GM18909 (cell line): ENCODE measurements at regions not wholly inside any gene's neighbourhood (a gene's known extent, or its start where the extent isn't known, plus 50 kb on each side); places are given as distances from the start of the nearest gene placed in this dataset.

Experiments used
- ATAC-seq: cut with Tn5 transposase; IDR thresholded peaks from one replicate; pipeline ENCODE4 v1.9.1; 2021; ENCODE audit warnings: mild to moderate bottlenecking; ENCODE audit not compliant: unreplicated experiment, poor library complexity

DNA sequence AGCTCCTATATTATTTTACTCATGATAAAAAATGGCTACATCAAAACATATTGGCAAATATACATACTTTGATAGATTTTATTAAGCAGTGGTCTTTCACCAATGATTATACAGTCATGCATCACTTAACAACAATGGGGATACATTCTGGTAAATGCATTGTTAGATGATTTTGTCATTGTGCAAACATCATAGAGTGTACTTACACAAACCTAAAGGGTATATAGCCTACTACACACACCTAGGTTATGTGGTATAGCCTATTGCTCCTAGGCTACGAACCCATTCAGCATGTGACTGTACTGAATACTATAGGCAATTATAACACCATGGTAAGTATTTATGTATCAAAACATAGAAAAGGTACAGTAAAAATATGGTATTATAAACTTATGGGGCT lies 98.9 kb upstream of the IL6 start:
- ATAC-seq = no peak

DNA sequence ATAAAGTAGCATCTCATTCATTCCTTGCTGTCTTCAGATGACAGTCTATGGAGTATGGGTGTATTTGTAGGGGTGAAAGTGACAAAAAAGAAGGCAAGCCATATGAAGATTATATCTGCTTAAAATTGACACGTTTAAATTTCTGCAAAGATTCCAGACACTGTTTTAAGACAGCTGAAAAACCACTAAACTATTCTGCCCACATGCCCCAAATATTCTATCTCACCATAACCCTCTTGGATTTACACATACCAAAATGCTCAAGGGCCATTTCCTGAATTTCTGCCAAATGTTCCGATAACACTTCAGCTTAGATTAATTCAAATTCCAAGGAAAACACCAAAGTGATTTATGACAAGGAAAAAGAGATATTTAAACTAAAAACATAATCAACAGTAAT lies 99.9 kb upstream of the IL6 start:
- no peak for ATAC-seq

DNA sequence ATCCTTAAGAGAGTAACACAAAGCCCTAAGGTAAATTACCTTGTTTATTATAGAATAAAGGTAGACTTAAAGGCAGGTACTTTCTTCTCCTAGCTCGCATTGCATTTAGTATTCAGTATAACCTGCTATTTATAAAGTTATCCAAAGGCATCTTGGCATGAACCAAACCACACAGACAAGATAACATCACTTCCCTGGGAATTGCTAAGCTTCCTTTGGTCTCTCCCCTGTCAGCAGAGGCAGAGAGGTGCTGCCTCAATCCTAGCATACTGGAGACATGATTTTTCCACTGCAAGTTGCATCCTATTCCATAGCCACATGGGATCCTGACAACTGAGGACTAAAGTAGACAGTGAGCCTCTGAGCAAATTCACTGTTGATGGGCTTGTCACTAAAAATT lies 101.7 kb upstream of the IL6 start:
- no peak for ATAC-seq

DNA sequence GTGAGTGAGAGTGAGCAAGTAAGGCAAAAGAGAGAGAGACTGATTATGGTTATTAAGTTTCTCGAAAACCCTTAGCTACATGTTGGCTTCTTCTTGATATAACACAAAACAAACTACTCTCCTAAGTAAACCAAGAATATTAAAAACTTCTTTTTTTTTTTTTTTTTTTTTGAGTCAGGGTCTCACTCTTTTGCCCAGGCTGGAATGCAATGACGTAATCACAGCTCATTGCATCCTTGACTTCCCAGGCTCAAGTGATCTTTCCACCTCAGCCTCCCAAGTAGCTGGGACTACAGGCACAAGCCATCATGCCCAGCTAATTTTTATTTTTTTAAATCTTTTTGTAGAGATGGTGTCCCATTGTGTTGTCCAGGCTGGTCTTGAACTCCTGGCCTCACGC lies 102.2 kb upstream of the IL6 start:
- ATAC-seq = no peak

DNA sequence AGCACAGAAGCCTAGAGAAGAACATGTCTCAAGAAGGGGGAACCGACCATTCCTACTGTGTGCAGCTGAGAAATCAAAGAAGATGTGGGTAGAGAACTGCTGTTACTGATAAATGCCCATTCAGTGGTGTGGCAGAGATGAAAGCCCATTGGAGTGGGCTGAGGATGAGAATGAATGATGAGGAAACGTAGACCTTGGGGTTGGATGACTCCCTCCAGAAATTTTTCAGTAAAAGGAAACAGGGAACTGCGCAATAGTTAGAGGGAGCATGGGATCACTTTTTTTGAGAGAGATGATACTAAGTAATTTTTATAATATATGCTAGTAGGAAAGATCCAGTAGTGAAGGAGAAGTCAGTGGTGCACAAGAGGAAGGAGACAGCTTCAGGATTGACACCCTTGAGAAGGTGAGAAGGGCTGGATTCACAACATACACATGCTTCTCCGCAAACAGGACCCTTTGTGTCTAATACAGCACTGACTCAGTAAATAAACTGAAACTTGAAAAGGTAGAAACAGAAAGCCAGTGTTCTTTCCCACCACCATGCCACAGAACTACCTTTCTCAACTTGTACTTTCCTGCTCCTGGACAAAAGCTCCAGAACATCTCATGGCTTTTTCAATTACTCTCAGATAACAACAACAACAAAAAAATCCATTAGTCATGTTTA lies 104.7 kb upstream of the IL6 start:
- ATAC-seq = no peak

DNA sequence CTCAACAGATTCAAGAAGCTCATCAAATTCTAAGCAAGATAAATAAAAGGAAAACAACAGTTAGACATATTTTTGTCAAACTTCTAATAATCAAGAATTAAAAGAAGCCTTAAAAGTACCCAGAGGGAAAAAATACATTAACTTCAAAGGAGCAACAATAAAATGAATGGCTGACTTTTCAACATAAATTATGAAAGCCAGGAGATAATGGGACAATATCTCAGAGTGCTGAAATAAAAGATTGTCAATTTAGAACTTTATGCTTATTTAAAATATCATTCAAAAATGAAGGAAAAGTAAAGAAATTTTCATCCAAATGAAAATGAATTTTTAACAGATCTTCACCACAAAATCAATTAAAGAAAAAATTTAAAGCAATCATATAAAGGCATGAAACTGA lies 108.5 kb upstream of the IL6 start:
- ATAC-seq = no peak

DNA sequence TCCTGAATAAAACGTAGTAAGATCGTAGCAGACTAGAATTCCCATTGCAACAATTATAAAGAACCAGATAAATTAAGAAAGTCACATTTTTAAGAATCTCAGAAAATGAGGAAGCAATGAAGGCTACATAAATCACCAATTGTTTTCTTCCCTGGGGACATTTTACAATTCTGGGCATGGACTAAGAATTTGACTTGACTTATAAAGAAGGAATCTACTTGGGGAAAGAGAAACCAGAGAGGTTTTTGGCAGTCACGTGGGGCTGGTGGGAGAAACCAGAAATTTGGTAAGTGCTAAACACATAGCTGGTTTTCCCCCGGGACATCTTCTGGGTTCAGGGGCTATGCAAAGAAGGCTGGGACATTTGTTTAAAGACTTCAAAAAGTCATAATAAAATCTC lies 109.8 kb upstream of the IL6 start:
- no peak for ATAC-seq

DNA sequence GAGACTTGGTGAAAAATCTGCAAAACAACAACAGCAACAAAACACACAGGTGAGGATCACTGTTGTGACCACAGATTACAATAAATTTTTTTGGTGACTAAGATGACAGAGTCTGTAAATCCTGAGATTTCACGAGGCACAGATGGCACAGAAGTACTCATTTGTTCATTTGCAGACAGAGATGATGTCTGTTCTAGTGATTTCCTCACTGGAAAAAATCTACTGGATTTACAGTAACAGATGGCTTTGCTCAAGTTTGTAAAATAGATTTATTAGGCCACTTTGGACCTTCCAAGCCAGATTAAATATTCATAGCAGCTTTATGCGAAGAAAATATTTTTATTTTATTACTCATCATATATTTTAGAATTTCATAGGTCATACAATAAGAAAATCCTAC lies 113.5 kb upstream of the IL6 start:
- no peak for ATAC-seq

DNA sequence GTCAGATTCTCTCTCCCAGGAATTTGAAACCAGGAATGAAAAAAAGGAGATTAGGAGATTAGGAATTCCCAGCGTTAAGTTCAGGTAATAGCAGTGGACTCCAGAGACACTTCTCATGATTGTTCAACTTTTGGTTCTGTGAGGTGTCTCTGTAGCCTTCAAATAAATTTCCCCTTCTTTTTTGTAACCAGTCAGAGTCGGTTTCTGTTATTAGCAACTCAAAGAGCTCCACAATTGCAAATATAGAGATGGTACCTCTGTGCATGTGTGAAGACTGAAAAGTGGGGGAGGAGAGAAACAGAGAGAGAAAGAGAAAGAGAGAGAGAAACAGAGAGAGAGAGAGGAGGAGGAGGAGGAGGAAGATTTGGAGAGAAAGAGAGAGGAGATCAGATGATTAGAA lies 112.8 kb upstream of the STEAP1B start:
- ATAC-seq = no peak

DNA sequence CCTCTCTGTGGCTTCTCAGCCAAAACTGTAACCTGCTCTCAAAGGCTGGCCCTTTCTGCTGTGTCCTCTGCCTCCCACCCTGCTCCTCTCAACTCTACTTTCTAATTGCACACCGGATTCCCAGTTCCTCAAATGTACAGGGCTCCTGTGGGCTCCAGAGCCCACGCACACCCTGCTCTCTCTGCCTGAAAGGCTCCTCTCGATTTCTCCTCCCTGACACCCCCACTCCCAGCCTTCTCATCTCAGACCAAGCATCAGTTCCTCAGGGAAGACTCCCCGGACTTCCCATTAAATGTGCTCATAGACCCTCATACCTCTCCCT lies 111.7 kb upstream of the STEAP1B start:
- ATAC-seq = peak; percentile 52

DNA sequence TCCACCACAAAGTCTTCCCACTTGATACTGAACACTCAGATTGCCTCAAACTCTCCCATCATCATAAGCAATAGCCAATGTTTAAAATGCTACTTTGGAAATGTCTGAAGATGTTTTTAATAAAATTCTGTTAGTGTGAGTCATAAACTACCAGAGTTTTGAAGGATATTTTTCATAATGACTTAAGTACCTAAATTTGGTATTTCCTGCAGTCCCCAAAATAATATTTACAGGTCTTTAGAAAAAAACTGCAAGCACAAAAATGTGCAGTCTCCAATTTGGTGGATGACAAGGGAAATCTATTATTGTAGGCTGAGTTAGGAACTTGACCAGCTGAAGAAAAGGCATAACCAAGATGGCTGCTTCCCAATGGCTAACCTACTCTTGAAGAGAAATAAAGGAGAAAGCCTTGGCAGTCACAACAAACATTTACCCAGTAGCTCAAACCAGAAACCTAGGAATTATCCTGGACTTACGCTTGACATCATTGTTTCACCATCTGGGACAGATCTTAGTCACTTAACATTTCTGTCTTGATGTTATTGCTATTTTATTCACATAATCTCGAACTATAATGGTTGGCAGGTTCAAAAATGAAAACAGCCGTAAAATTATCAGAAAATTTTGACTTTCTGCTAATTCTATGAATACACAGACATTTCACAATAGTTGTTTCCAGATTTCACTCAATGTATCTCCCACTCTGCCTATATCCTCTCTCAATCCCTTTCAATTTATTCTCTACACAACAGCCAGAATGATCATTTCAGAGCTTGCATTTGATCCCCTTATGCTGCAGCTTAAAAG lies 111.2 kb upstream of the STEAP1B start:
- no peak for ATAC-seq

DNA sequence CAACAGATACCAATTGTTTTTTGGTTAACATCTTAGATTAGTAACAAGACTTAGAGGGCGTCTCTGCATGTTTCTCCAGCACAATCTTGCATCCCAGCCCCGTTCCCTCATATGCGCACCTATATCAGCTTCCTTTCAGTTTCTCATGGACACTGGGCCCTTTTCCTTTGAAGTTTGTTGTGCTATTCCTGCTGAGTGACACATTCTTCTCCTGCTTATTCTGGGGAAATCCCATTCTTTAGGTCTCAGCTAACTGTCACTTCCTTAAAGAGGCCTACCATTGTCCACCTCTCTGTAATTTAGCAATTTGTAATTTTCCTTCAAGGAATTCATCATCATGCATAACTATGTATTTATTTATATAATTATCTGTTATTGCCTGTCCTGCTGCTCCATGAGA lies 110.3 kb upstream of the STEAP1B start:
- ATAC-seq = no peak

DNA sequence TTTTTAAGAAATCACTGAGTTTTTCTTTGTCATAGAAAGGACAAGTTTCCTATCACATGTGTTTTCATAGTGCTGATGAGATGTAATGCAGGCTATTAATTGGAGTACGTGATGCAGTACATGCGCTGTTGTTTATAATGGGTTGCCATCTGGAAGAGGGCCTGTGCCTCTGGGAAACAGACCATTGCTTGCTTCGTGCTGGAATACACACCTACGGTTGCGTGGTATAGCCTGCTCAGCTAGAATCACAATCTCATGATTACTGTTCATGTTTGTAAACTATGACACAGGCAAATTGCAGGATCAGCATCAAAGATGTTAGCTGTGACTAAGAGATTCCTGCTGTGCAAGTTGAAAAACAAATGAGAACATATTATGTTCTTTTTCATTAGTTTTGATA lies 107.2 kb upstream of the STEAP1B start:
- no peak for ATAC-seq

DNA sequence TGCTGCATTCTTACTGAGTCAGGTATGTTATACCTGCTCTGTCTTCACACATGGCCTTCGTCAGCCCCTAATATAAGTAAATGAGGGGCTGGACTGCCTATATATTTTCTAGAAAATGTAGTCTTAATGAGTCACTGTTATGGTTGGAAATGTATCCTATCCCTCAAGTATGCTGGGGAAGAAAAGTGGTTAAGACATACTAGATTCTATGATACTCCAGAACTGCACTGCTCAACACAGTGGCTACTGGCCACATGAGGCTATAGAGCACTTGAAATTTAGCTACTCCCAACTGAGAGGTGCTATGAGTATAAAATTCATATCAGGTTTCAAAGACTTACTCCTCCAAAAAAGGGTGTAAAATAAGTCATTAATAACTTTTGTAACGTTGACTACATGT lies 104.3 kb upstream of the STEAP1B start:
- no peak for ATAC-seq

DNA sequence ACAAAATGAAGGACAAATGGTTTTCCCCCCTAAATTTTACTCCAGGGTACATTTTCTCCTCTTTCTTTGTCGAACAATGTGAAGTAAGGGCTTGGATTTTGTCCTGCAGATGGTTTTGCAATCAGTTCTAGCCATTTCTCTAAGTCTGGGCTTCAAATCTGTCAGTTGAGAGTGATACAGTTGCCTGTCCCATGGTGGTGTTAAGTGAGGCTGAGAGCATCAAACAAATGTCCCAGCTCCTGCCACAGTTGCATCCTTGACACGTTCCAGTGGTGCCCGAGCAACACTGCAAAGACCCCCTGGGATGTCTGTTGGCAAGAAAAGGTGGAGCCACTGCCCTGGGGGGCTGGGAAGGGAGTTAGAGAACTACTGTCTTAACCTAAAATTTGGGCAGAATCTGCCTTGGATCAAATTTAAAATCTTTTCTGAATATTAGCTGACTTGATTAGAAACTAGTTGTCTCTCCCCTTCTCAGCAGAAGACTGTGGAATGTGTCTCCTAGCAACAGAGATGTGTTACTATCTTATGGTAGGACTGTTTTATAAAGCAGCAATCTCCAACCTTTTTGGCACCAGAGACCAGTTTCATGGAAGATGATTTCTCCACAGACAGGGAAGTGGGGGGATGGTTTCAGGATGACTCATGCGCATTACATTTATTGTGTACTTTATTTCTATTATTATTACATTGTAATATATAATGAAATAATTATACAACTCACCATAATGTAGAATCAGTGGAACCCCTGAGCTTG lies 102.0 kb upstream of the STEAP1B start:
- ATAC-seq = no peak

DNA sequence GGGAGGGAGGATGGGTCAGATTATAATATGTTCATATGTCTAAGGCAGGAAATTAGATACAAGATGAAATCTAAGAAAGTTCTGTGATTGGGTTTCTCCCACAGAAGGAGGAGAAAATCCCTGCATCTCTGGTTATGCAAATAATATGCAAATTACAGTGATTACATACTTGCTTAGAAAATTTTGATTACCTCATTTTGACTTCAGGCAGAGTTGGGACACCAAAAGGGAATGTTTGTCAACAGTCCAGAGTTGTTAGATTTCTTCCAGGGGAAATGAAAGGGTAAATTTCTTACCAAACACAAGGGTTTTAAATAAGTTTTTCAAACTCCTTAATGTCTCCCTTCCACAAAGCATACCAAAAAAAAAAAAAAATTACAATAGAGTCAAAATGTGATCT lies 101.4 kb upstream of the STEAP1B start:
- no peak for ATAC-seq

DNA sequence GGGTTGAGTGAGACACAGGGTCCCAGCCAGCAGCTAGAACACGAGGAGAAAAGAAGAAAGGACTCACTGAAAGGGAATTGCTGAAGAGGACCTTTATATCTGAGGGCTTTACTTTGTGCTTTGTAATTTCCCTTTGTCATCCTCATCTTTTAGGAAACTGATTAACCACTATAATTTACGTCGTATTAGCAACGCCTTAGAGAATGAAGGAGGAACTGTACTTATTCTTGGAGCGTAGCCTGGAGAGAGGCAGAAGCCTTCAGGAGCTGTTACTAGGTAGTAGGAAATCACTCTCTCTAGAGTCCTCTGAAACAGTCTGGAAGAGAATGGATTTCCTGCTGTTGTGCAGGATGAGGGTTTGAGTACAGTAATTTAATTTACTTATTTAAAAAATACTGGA lies 101.0 kb upstream of the STEAP1B start:
- no peak for ATAC-seq

DNA sequence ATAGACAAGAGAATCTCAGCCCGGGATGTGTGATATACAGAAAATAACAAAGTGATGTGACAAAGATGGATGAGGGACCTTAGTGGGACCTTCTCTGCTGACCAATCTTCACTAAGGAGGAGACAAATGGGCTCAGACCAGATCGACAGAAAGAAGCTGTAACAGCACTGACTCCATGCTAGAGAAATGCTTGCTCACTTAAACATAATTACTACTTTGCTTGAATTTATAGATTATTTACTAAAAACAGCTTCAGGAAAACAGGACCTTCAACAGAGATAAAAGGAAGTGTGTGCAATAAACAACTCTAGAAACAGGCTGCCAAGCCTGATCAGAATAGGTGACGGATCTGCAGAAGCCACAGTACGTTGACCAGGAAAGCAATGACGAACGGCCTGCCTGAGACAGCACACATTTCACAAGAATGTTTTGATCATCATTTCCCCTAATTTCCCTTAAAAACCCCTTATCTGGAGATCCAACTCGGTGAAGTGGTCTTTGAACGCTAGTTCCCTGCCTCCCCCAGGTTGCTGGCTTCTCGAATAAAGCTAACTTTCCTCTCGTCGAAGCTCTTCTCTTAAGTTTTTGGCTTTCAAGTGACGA lies 98.4 kb upstream of the STEAP1B start:
- no peak for ATAC-seq

DNA sequence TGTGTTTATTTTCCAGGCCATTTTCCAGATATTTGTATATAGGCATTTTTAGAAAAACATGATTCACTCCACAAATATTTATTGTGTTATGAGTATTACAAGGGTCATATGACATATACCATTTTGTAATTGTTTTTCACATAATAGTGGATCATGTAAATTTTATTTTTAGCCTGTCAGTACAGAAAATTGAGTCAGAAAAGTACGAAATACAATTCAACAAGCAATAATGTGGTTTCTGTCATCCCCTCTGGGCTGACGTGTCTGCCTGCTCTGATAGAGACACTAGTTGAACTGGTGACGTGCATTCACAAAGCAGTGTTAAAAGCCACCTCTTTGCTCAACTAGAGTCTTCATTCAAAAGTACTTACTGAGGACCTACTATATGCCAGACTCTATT lies 97.9 kb upstream of the STEAP1B start:
- ATAC-seq = no peak

DNA sequence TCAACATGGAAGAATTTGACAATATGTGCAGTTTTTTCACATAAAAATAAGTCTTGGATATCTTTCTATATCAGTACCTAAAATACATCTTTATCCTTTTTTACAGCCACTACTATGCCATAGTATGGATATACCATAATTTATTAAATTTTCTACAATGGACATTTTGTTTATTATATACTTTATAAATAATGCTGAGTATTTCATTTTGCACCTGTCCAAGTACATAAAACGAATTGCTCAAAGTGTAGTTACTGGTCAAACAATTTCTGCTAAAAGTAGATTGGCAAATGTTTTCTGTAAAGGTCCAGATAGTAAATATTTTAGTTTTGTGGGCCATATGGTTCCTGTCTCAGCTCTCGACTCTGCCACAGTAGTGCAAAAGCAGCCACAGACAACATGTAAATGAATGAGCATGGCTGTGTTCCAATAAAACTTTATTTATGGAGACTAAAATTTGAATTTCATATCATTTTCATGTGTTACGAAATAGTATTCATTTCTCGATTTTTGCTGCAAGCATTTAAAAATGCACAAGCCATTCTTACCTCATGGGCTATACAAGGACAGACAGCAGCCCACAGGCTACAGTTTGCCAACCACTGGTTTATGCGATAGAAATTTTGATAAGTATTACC lies 96.9 kb upstream of the STEAP1B start:
- no peak for ATAC-seq

DNA sequence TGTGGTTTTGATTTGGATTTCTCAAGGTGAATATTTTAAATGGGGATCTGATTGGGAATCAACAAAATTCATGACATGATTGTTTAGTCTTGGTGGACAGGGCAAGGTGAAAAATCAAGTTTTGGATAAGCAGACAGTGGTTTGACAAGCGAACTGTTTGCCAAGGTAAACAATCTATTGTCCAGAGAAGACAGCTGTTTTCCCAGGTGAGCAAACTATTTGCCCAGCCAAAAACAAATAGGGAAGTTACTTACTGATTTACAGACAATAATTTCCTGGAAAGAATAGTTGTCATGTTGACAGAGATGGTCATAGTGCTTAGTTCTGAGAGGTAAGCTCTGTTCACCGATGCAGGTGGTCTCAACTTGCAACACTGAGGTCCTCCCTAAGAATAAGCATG lies 94.0 kb upstream of the STEAP1B start:
- ATAC-seq = no peak
